ENCODE measurements at regions not wholly inside any gene's neighbourhood (a gene's known extent, or its start where the extent isn't known, plus 50 kb on each side); places are given as distances from the start of the nearest gene placed in this dataset.

GRCh38 chr7:89770161-89770560 is 384.1 kb upstream of the STEAP1 start:
- TF ChIP-seq POLR2A (IDR thresholded peaks at IDR 0.05; ENCODE audit: low read depth) (no peak), POLR2AphosphoS5 (IDR thresholded peaks at IDR 0.05) (no peak)
- DNase-seq (ENCODE audit: extremely low spot score), result no peak
- no peaks in the 10 kb centered on the region for H3K36me3 ChIP-seq
- H3K27ac ChIP-seq (replicated peaks in 1 of 4), result no peak overlapping the region
- H3K27me3 ChIP-seq, result no peaks in the 10 kb centered on the region
- H3K4me1 ChIP-seq, result no peaks in the 10 kb centered on the region
- H3K4me3 ChIP-seq, result no peak overlapping the region
- no peaks in the 10 kb centered on the region for H3K9me3 ChIP-seq
- intact Hi-C loops (cut with DNase I), result no loop called here
- WGBS, result 77% methylated on average over 4 of the region's 4 CpGs

GRCh38 chr7:89771003-89771636 is 383.1 kb upstream of the STEAP1 start:
- WGBS, result 63% methylated on average over 3 of the region's 3 CpGs

GRCh38 chr7:89772276-89772675 is 382.0 kb upstream of the STEAP1 start:
- 47% methylated on average over 1 of the region's 1 CpG for WGBS
- intact Hi-C loops (cut with DNase I), result no loop called here
- no peaks in the 10 kb centered on the region for H3K36me3 ChIP-seq
- no peaks in the 10 kb centered on the region for H3K9me3 ChIP-seq
- no peaks in the 10 kb centered on the region for H3K4me1 ChIP-seq
- H3K27ac ChIP-seq (replicated peaks in 1 of 4), result no peak overlapping the region
- no peaks in the 10 kb centered on the region for H3K27me3 ChIP-seq
- H3K4me3 ChIP-seq, result no peak overlapping the region
- DNase-seq (ENCODE audit: extremely low spot score), result no peak
- TF ChIP-seq POLR2A (IDR thresholded peaks at IDR 0.05; ENCODE audit: low read depth) (no peak), EP300 (IDR thresholded peaks at IDR 0.05) (no peak), CTCF (IDR thresholded peaks at IDR 0.05) (no peak), POLR2AphosphoS5 (IDR thresholded peaks at IDR 0.05) (no peak)

More at GRCh38 chr7:89771003-89771636, 383.1 kb upstream of the STEAP1 start:
- no peak for DNase-seq (ENCODE audit: extremely low spot score)
- no peaks in the 10 kb centered on the region for H3K36me3 ChIP-seq
- H3K9me3 ChIP-seq, result no peaks in the 10 kb centered on the region
- intact Hi-C loops (cut with DNase I), result no loop called here
- no peaks in the 10 kb centered on the region for H3K27me3 ChIP-seq
- H3K27ac ChIP-seq (replicated peaks in 1 of 4), result no peak overlapping the region
- no peaks in the 10 kb centered on the region for H3K4me1 ChIP-seq
- H3K4me3 ChIP-seq, result no peak overlapping the region
- no peak for TF ChIP-seq POLR2A (IDR thresholded peaks at IDR 0.05; ENCODE audit: low read depth)

GRCh38 chr7:89773611-89774010 is 380.7 kb upstream of the STEAP1 start:
- DNase-seq (ENCODE audit: extremely low spot score), result no peak
- TF ChIP-seq POLR2A (IDR thresholded peaks at IDR 0.05; ENCODE audit: low read depth) (no peak), CTCF (IDR thresholded peaks at IDR 0.05) (no peak), POLR2AphosphoS5 (IDR thresholded peaks at IDR 0.05) (no peak), EP300 (IDR thresholded peaks at IDR 0.05) (no peak)
- no peaks in the 10 kb centered on the region for H3K4me1 ChIP-seq
- H3K9me3 ChIP-seq, result no peaks in the 10 kb centered on the region
- H3K27ac ChIP-seq (replicated peaks in 1 of 4), result no peak overlapping the region
- H3K27me3 ChIP-seq, result no peaks in the 10 kb centered on the region
- 77% methylated on average over 2 of the region's 2 CpGs for WGBS
- H3K36me3 ChIP-seq, result no peaks in the 10 kb centered on the region
- H3K4me3 ChIP-seq, result no peak overlapping the region
- intact Hi-C loops (cut with DNase I), result no loop called here

GRCh38 chr7:89775459-89775858 is 378.8 kb upstream of the STEAP1 start:
- Histone ChIP-seq H3K36me3 (no peaks in the 10 kb centered on the region), H3K27me3 (no peaks in the 10 kb centered on the region), H3K4me3 (no peak overlapping the region), H3K27ac (replicated peaks in 1 of 4) (no peak overlapping the region), H3K9me3 (no peaks in the 10 kb centered on the region), H3K4me1 (no peaks in the 10 kb centered on the region)
- DNase-seq (ENCODE audit: extremely low spot score), result no peak
- intact Hi-C loops (cut with DNase I), result no loop called here
- no peak for TF ChIP-seq POLR2AphosphoS5 (IDR thresholded peaks at IDR 0.05)
- no peak for TF ChIP-seq CTCF (IDR thresholded peaks at IDR 0.05)
- TF ChIP-seq EP300 (IDR thresholded peaks at IDR 0.05), result no peak
- TF ChIP-seq POLR2A (IDR thresholded peaks at IDR 0.05; ENCODE audit: low read depth), result no peak

GRCh38 chr7:89776980-89777379 is 377.3 kb upstream of the STEAP1 start:
- no peak for TF ChIP-seq POLR2AphosphoS5 (IDR thresholded peaks at IDR 0.05)
- TF ChIP-seq POLR2A (IDR thresholded peaks at IDR 0.05; ENCODE audit: low read depth), result no peak
- TF ChIP-seq CTCF (IDR thresholded peaks at IDR 0.05), result no peak
- no peak for TF ChIP-seq EP300 (IDR thresholded peaks at IDR 0.05)
- WGBS, result 89% methylated on average over 2 of the region's 2 CpGs
- intact Hi-C loops (cut with DNase I), result no loop called here
- H3K27me3 ChIP-seq, result no peaks in the 10 kb centered on the region
- H3K9me3 ChIP-seq, result no peaks in the 10 kb centered on the region
- H3K4me1 ChIP-seq, result no peaks in the 10 kb centered on the region
- no peak overlapping the region for H3K27ac ChIP-seq (replicated peaks in 1 of 4)
- DNase-seq (ENCODE audit: extremely low spot score), result no peak
- no peaks in the 10 kb centered on the region for H3K36me3 ChIP-seq
- H3K4me3 ChIP-seq, result no peak overlapping the region

All from esophagus muscularis mucosa (tissue), 4 donors.